ENCODE measurements at regions not wholly inside any gene's neighbourhood (a gene's known extent, or its start where the extent isn't known, plus 50 kb on each side); places are given as distances from the start of the nearest gene placed in this dataset.

- Mint-ChIP-seq H3K9me3 (peaks cover 11% of the 10 kb centered on the region), H3K27me3 (ENCODE audit: low read depth) (no peaks in the 10 kb centered on the region), H3K4me1 (peaks cover 25% of the 10 kb centered on the region), H3K27ac (no peak overlapping the region), H3K36me3 (peaks cover 7% of the 10 kb centered on the region; the same call in 1 of the 2 replicates), H3K4me3 (no peak overlapping the region)
- ChIA-PET POLR2A (no interaction called here), CTCF (no interaction called here)
- ATAC-seq (no peak), DNase-seq (ENCODE audit: low spot score) (no peak)
- TF ChIP-seq ZSCAN18 (CRISPR knock-in tag; IDR thresholded peaks at IDR 0.05) (no peak), NR3C1 (CRISPR knock-in tag; conservative IDR thresholded peaks at IDR 0.05; ENCODE audit: low read depth) (no peak), ATF2 (CRISPR knock-in tag; IDR thresholded peaks at IDR 0.05; ENCODE audit: borderline replicate concordance, low read depth) (no peak), ZNF512 (CRISPR knock-in tag; IDR thresholded peaks at IDR 0.05; ENCODE audit: borderline replicate concordance) (no peak), CTCF (IDR thresholded peaks at IDR 0.05) (no peak), FOXJ3 (CRISPR knock-in tag; IDR thresholded peaks at IDR 0.05; ENCODE audit: borderline replicate concordance) (no peak), NR1H2 (CRISPR knock-in tag; IDR thresholded peaks at IDR 0.05) (no peak), ZNF219 (CRISPR knock-in tag; IDR thresholded peaks at IDR 0.05; ENCODE audit: borderline replicate concordance) (no peak), TEAD1 (CRISPR knock-in tag; IDR thresholded peaks at IDR 0.05) (no peak), TCF7 (CRISPR knock-in tag; IDR thresholded peaks at IDR 0.05; ENCODE audit: low read depth) (no peak), ZNF121 (CRISPR knock-in tag; IDR thresholded peaks at IDR 0.05) (no peak), ELF4 (CRISPR knock-in tag; IDR thresholded peaks at IDR 0.05; ENCODE audit: low read depth) (no peak), RORB (CRISPR knock-in tag; IDR thresholded peaks at IDR 0.05) (no peak), HMGXB4 (CRISPR knock-in tag; IDR thresholded peaks at IDR 0.05) (no peak), FOXP4 (CRISPR knock-in tag; IDR thresholded peaks at IDR 0.05) (no peak)
These were observed 274.1 kb downstream of the ADAMTS20 start for GRCh38 chr12:43277651-43278540.

All from WTC11 (cell line).